ENCODE measurements at regions not wholly inside any gene's neighbourhood (a gene's known extent, or its start where the extent isn't known, plus 50 kb on each side); places are given as distances from the start of the nearest gene placed in this dataset.

- ATAC-seq (ENCODE audit: poor library complexity) (no peak), DNase-seq (no peak)
- intact Hi-C loops (cut with DNase I), result no loop called here
Observed at GRCh38 chr13:109569958-109570711, 216.2 kb downstream of the IRS2 start.

DNA sequence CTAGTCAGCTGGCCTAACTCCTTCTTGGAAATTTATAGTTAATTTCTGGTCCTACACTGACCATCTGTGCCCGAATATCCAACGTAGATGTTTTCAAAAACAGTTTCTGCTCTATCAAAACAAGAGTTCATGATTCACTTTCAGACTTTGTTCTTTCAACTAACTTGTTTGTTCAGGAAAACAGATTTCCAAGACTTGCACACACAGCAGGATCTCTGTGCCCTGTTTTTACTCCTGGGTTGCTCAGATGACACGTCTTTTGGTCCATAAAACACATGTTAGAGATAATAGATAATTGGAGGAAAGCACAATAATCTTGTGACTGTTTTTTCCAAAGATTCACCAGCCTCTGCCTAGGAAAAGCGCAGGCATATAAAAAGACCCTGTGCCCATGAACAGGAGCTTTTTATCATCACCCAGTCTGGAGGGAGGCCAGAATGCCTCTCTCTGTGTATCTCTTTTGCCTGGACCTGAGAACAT is 218.0 kb downstream of the IRS2 start:
- ATAC-seq (ENCODE audit: poor library complexity), result no peak
- DNase-seq, result no peak
- intact Hi-C loops (cut with DNase I), result no loop called here

- DNase-seq (no peak), ATAC-seq (ENCODE audit: poor library complexity) (no peak)
- intact Hi-C loops (cut with DNase I), result no loop called here
Observed at GRCh38 chr13:109567315-109567714, 219.1 kb downstream of the IRS2 start.

DNA sequence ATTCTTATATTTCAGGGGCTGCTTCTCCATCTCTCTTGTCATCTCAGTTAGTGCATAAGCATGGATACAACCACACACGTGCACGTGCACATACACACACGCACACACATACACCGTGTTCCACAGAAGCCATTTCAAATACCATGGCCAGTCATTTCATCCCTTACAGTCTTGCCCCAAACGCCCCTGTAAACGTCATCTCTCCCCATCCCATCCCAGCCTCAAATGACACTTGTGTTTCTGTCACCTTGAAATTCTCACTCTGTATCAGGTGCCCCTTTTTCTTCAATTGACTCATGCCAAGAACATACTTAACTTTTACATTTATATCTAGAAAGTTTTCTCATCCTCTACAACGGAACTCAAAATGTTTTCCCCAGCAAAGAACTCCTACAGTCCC is 220.5 kb downstream of the IRS2 start:
- no peak for DNase-seq
- no peak for ATAC-seq (ENCODE audit: poor library complexity)
- intact Hi-C loops (cut with DNase I), result no loop called here

DNA sequence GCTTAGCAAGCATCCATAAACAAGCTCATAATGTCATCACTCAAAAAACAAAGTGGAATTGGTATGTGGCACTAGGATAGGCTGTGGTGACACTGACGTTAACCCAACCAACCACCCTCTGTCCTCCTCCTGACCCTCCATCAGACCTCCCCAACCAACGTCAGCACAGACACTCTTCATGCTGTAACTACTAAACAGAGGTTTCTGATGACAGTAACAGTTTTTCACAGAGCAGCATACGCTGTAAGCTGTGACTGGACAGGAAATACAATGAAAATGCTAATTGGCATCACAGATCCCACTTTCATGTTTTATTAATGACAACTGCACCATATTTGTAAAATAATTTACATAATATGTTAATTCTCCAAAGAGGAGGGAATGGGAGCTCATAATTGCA is 238.0 kb downstream of the IRS2 start:
- ATAC-seq (ENCODE audit: poor library complexity) (peak; percentile 27), DNase-seq (no peak)
- intact Hi-C loops (cut with DNase I), result no loop called here

GRCh38 chr13:109547942-109548341 is 238.4 kb downstream of the IRS2 start:
- no peak for DNase-seq
- intact Hi-C loops (cut with DNase I), result no loop called here

GRCh38 chr13:109545931-109546330 is 240.5 kb downstream of the IRS2 start:
- no peak for ATAC-seq (ENCODE audit: poor library complexity)
- intact Hi-C loops (cut with DNase I), result no loop called here
- DNase-seq, result no peak

More at GRCh38 chr13:109547942-109548341, 238.4 kb downstream of the IRS2 start:
- no peak for ATAC-seq (ENCODE audit: poor library complexity)

GRCh38 chr13:109541081-109541480 is 245.3 kb downstream of the IRS2 start:
- ATAC-seq (ENCODE audit: poor library complexity) (peak; percentile 80), DNase-seq (no peak)
- intact Hi-C loops (cut with DNase I), result no loop called here

DNA sequence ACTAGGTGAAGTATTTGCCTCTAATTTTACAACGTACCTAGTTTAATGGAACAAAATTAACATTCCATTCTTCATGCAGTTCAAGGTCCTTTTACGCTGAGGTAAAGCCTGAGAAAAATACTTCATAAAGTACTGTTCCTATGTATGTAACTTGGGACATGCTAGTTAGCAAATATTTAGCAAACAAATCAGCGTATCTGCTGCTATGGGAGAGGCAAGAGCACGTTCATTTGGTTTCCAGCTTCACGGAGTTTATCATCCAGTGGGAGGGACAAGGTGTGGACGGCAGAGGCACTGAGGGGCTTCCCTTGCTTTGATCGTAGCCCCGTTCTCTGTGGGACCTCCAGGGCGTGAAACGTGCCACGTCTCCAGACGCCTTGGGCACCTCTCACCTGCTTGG is 248.8 kb downstream of the IRS2 start:
- DNase-seq (no peak), ATAC-seq (ENCODE audit: poor library complexity) (no peak)

GRCh38 chr13:109533350-109533749 is 253.0 kb downstream of the IRS2 start:
- DNase-seq, result no peak
- intact Hi-C loops (cut with DNase I), result no loop called here

More for the DNA sequence above, 248.8 kb downstream of the IRS2 start:
- intact Hi-C loops (cut with DNase I), result no loop called here

GRCh38 chr13:109529964-109530363 is 256.4 kb downstream of the IRS2 start:
- ATAC-seq (ENCODE audit: poor library complexity), result no peak
- intact Hi-C loops (cut with DNase I), result no loop called here

More at GRCh38 chr13:109533350-109533749, 253.0 kb downstream of the IRS2 start:
- no peak for ATAC-seq (ENCODE audit: poor library complexity)

DNA sequence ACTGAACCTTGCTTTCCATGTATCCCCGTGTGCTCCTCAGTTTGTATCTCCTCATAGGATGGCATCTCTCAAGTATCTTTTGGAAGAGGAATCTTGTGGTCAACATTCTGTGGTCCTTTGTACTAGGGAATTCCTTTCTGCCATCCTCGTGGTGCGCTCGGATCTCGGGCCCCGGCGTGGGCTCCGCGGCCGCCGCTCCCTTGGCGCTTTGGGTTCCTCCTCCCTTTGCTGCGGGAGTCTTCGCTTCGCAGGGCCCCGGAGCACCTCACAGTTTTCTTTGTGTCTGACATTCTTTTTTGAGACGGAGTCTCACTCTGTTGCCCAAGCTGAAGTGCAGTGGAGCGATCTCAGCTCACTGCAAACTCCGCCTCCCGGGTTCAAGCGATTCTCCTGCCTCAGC is 264.7 kb downstream of the IRS2 start:
- intact Hi-C loops (cut with DNase I), result no loop called here
- DNase-seq (no peak), ATAC-seq (ENCODE audit: poor library complexity) (no peak)

More at GRCh38 chr13:109529964-109530363, 256.4 kb downstream of the IRS2 start:
- DNase-seq, result no peak

GRCh38 chr13:109517517-109517916 is 268.9 kb downstream of the IRS2 start:
- no peak for DNase-seq
- ATAC-seq (ENCODE audit: poor library complexity), result no peak
- intact Hi-C loops (cut with DNase I), result no loop called here

- ATAC-seq (ENCODE audit: poor library complexity), result no peak
- intact Hi-C loops (cut with DNase I), result no loop called here
Observed at GRCh38 chr13:109516186-109516585, 270.2 kb downstream of the IRS2 start.

DNA sequence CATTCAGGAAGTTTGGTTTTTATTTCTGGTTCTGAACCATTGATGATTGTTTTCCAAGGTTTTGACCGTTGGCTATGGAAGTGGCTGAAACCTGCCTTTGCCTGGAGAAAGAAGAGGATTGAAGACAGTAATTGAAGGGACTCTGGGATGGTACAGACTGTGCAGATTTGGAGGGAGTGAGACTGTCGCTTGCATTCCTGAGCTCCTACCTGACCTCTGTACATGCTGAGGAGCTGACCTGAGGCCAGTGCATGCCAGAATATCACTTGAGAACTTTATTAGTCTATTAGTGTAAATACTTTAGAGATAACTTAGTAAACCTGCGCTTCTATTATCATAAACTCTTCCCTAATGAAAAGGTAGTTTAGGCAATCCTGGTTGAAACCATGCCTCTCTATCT is 276.4 kb downstream of the IRS2 start:
- DNase-seq (no peak), ATAC-seq (ENCODE audit: poor library complexity) (no peak)
- intact Hi-C loops (cut with DNase I), result no loop called here

More at GRCh38 chr13:109516186-109516585, 270.2 kb downstream of the IRS2 start:
- DNase-seq, result no peak

DNA sequence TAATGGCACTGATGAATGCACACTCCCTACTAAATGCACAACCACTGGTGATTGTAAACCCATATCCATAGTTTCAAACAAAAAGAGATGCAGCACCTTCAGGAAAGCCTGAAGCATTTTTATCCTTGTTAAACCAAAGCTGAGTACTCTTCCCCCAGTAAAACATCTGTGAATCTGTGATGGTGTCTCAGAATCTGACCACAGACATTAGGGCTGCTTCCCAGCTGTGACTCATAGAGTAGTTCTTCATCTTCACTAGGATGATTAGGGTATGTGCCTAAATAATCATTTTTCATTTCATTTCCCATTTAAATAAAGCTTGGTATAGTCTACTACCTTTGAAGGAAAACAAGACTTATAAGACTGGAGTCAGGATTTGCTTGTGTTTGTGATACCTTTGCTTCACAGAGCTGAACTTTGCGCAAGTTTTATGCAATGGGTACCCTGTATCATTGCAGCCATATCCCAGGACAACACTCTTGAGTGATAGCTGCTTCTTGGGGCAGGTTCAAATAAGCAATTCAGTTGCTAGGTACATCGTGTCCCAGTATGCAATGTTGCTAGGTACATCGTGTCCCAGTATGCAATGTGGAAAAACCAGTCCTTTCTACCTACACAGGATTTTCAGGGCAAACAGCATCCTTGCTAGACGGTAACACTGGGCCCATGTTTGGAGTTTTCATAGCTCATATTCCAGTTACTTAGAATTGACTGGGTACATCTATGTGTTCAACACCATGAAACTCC is 277.1 kb downstream of the IRS2 start:
- peak; percentile 39 for ATAC-seq (ENCODE audit: poor library complexity)
- intact Hi-C loops (cut with DNase I), result no loop called here
- DNase-seq, result no peak

- DNase-seq, result no peak
- intact Hi-C loops (cut with DNase I), result no loop called here
- no peak for ATAC-seq (ENCODE audit: poor library complexity)
Observed at GRCh38 chr13:109500146-109500773, 286.1 kb downstream of the IRS2 start.

- no peak for ATAC-seq (ENCODE audit: poor library complexity)
- intact Hi-C loops (cut with DNase I), result no loop called here
- no peak for DNase-seq
Observed at GRCh38 chr13:109497917-109498316, 288.5 kb downstream of the IRS2 start.

DNA sequence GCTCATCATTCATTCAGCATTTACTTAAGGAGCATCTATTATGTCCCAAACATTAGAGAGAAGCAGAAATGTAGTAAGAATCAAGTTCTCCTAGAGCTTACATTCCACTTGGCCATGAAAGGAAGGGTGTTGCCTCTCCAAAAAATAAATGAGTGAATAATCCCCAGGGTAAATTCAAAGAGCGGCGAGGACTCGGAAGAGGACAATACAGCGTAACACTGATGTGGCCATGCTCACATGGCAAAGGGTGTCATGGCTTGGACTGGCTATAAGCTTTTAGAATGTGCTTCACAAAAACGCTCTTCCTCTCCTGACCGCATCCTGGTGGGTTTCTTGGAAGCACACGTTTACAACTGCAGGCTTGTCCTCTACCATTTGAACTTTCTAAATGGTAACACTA is 290.2 kb downstream of the IRS2 start:
- ATAC-seq (ENCODE audit: poor library complexity), result no peak
- DNase-seq, result no peak
- intact Hi-C loops (cut with DNase I), result no loop called here
